Kidney epithelial cell (primary cell): ENCODE measurements at regions not wholly inside any gene's neighbourhood (a gene's known extent, or its start where the extent isn't known, plus 50 kb on each side); places are given as distances from the start of the nearest gene placed in this dataset.

Experiments
- DNase-seq: peaks from one replicate; pipeline ENCODE4 v3.0.0-alpha.2; 2010; ENCODE audit warnings: low read depth
- H3K27me3 ChIP-seq: 2 replicates; pipeline ENCODE4 v1.6.0; 2011; ENCODE audit warnings: low read length; ENCODE audit not compliant: control insufficient read depth, insufficient read depth
- H3K36me3 ChIP-seq: 2 replicates; pipeline ENCODE4 v1.5.1; 2011; ENCODE audit warnings: low read length; ENCODE audit not compliant: control insufficient read depth, insufficient read depth
- H3K4me3 ChIP-seq: 2 replicates; pipeline ENCODE4 v1.5.1; 2011; ENCODE audit warnings: low read depth, mild to moderate bottlenecking, control low read depth, low read length
- TF ChIP-seq, protein P1 (sequence below): IDR thresholded peaks from 2 replicates; pipeline ENCODE4 v1.5.1; 2011; ENCODE audit warnings: mild to moderate bottlenecking, moderate library complexity, low read length, control low read depth, inconsistent platforms; ENCODE audit not compliant: insufficient read depth, poor library complexity, severe bottlenecking

DNA sequence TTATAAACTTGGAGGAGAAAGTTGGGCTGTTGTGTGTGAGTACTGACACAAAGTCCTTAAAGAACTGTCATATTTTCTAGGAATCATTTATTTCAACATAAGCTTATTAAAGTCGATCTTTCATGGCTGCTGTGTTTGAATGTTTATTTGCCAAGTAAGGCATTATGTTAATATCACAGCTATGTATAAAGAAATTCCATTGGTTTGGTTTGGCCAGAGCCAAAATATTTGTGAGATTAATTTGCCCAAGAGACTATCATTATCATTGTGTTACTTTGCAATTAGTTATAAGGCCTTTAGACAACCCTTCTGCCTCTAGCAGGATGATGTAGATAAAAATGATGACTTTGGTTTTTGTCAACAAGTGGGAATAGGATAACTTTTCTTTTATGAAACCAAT is 240.6 kb upstream of the NT5C1B start:
- TF ChIP-seq, protein P1, sequence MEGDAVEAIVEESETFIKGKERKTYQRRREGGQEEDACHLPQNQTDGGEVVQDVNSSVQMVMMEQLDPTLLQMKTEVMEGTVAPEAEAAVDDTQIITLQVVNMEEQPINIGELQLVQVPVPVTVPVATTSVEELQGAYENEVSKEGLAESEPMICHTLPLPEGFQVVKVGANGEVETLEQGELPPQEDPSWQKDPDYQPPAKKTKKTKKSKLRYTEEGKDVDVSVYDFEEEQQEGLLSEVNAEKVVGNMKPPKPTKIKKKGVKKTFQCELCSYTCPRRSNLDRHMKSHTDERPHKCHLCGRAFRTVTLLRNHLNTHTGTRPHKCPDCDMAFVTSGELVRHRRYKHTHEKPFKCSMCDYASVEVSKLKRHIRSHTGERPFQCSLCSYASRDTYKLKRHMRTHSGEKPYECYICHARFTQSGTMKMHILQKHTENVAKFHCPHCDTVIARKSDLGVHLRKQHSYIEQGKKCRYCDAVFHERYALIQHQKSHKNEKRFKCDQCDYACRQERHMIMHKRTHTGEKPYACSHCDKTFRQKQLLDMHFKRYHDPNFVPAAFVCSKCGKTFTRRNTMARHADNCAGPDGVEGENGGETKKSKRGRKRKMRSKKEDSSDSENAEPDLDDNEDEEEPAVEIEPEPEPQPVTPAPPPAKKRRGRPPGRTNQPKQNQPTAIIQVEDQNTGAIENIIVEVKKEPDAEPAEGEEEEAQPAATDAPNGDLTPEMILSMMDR, result no peak
- H3K4me3 ChIP-seq, result no peak overlapping the region
- H3K27me3 ChIP-seq, result no peaks in the 10 kb centered on the region
- DNase-seq, result no peak
- no peaks in the 10 kb centered on the region for H3K36me3 ChIP-seq

DNA sequence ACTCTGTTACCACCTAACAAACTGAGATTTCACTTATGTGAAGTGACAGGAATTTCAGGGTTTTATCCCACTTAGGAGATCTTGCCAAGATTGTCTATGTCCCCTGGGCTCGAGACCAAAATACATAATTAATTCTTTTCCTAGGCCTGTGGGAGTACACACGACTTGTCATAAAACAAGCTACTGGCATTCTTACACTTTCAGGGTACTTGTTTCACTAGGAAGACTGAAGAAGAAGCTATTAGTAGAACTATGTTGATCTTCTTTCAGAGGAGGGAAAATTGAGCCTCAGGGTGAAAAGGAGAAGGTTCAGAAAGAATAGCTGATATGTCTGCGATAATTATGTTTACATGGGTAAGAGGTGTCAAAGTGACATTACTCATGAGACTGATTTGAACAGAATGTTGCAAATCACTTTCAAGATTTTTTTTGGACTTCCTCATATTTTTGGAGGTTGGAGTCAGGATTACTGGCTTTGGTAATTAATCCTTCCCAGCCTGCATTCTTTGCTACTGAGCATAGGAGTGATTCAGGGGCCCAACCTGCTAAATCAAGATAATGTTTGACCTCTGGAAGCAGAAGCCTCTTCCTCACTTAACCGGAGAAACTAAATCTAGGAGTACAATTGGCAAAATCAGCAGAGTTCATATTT is 240.0 kb upstream of the NT5C1B start:
- no peak overlapping the region for H3K4me3 ChIP-seq
- no peak for DNase-seq
- TF ChIP-seq, protein P1, result no peak
- H3K27me3 ChIP-seq, result no peaks in the 10 kb centered on the region
- no peaks in the 10 kb centered on the region for H3K36me3 ChIP-seq

DNA sequence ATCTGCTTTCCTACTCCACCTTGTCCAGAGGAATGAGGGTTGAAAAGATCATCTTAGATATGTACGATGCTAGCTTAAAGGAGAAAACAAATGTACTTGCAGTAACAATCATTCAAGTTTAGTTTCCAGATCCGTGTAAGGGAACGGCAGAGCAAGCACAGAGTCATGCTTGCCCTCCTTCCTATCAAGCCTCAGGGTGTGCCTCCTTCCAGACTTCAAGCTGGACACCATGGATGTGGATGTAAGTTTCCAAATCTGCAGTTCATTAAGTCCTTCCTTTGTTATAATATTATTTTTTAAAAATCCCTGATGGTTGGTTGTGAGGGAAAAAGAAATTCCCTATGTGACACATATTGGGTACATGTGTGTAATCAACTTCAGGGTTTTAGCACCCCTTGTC is 238.9 kb upstream of the NT5C1B start:
- no peak for DNase-seq
- Histone ChIP-seq H3K36me3 (no peaks in the 10 kb centered on the region), H3K4me3 (no peak overlapping the region), H3K27me3 (no peaks in the 10 kb centered on the region)
- TF ChIP-seq, protein P1, result no peak

DNA sequence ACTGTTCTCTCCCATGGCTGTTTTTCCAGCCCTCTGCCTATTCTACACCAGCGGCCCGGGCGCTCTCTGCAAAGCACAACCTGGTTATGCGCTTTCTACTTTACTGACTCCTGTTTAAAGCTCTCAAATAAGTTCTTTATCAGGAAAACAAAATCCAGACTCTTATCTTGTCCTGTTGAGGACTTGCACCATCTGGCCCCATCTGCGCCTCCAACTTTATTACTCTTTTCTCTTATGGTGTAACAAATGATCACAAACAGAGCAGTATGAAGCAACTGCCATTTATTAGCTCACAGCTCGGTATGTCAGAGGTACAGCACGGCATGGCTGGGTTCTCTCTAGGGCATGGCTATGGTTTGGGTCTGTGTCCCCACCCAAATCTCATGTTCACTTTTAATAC is 236.5 kb upstream of the NT5C1B start:
- H3K27me3 ChIP-seq, result no peaks in the 10 kb centered on the region
- H3K4me3 ChIP-seq, result no peak overlapping the region
- TF ChIP-seq, protein P1, result no peak
- DNase-seq, result no peak
- H3K36me3 ChIP-seq, result no peaks in the 10 kb centered on the region

DNA sequence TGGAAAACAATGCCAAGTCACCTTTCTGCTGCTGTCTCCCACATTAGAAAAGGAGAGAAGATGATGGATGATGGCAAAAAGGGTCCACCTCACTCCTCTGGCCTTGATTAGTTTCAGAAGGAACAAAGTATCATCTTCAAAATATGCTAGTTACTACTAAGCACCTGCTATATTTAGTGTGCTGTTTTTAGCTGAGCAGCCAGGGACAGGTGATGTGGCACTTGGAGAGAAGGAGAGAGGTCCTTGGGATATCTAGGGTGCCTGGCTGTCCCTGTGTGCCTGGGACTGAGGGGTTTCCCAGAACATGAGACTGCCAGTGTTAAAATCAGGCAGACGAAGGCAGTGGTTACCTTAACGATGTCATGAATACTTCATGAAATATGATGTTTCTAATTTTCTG is 235.5 kb upstream of the NT5C1B start:
- Histone ChIP-seq H3K4me3 (no peak overlapping the region), H3K27me3 (no peaks in the 10 kb centered on the region), H3K36me3 (no peaks in the 10 kb centered on the region)
- TF ChIP-seq, protein P1, result no peak
- DNase-seq, result no peak

DNA sequence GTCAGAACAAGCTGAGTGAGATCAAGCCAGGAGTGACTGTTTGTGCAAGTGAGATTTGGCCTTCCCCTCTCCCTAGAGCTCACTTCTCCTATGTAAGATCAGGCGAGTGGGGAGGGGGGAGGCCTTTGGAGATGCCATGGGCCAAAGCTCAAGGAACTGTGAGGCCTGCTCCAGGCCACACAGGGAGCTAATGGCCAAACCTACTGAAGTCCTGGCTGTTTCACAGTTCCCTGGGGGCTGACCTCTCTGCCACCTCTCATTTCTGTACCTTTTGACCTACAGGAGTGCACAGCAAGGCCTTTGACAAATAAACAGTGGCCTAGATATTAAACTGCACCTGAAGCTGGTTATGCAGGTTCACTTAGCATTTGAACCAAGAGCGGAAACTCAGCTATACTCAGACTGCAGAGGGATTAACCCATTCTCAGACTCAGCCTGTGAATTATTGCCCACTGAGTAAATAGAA is 235.0 kb upstream of the NT5C1B start:
- no peak for DNase-seq

More for the DNA sequence above, 235.0 kb upstream of the NT5C1B start:
- H3K27me3 ChIP-seq, result no peaks in the 10 kb centered on the region
- no peak overlapping the region for H3K4me3 ChIP-seq
- TF ChIP-seq, protein P1, result no peak
- H3K36me3 ChIP-seq, result no peaks in the 10 kb centered on the region
